ENCODE measurements at regions not wholly inside any gene's neighbourhood (a gene's known extent, or its start where the extent isn't known, plus 50 kb on each side); places are given as distances from the start of the nearest gene placed in this dataset.

DNA sequence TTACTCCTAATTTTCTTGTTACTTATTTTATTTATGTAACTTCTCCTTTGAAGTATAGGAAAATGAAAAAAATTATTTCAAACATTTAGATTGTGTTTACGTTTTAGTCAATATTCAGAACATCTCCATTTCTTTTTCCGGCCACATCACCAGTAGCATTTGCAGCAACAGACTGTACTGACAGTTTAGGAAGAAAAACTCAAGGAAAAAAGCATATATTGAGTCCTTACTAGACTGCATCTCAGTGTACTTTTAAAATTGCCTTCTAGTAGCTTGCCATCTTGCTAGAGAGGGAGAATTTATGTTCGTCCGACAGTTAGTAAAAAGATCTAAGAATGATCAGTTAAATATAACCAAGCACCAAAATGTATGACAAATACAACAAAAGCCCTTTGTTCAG is 625.0 kb upstream of the MIS18BP1 start:
- no peaks in the 10 kb centered on the region for H3K9me3 ChIP-seq (ENCODE audit: low read depth)
- 44 to 47% methylated on average over 4 of the region's 4 CpGs for WGBS, 2 experiments (ENCODE audit: low coverage in 1 of 2, low lambda C conversion rate in 2 of 2, missing lambda C conversion rate in 2 of 2)
- H3K9me2 ChIP-seq (ENCODE audit: insufficient read depth), result no peaks in the 10 kb centered on the region; the same call in 1 of the 2 replicates
- H3K79me2 ChIP-seq (ENCODE audit: insufficient read depth), result no peaks in the 10 kb centered on the region
- no peak overlapping the region for H2AFZ ChIP-seq
- H3F3A ChIP-seq (ENCODE audit: insufficient read depth), result no peaks in the 10 kb centered on the region
- no peaks in the 10 kb centered on the region for H4K20me1 ChIP-seq (ENCODE audit: insufficient read depth)
- no peak overlapping the region for H3K4me2 ChIP-seq (ENCODE audit: unreplicated experiment)
- H3K4me1 ChIP-seq (ENCODE audit: insufficient read depth), result no peaks in the 10 kb centered on the region
- no peaks in the 10 kb centered on the region for H3K27me3 ChIP-seq (replicated peaks; ENCODE audit: insufficient read depth)
- no peak overlapping the region for H3K27ac ChIP-seq
- in situ Hi-C loops (cut with MboI), result no loop called here
- no peak overlapping the region for H3K4me3 ChIP-seq
- no peaks in the 10 kb centered on the region for H3K36me3 ChIP-seq (ENCODE audit: low read depth)
- TF ChIP-seq EZH2 (IDR thresholded peaks at IDR 0.05; ENCODE audit: insufficient read depth, poor library complexity, severe bottlenecking) (no peak), EZH2phosphoT487 (IDR thresholded peaks at IDR 0.05; ENCODE audit: insufficient read depth, low read depth) (no peak)
- no peak for DNase-seq
- H3K9ac ChIP-seq, result no peak overlapping the region

- H3K9me2 ChIP-seq (ENCODE audit: insufficient read depth), result no peaks in the 10 kb centered on the region
- H3K4me3 ChIP-seq, result no peak overlapping the region
- DNase-seq, result no peak
- H4K20me1 ChIP-seq (ENCODE audit: insufficient read depth), result no peaks in the 10 kb centered on the region
- no peak overlapping the region for H3K27ac ChIP-seq
- no peaks in the 10 kb centered on the region for H3K79me2 ChIP-seq (ENCODE audit: insufficient read depth)
- no peak for TF ChIP-seq EZH2 (IDR thresholded peaks at IDR 0.05; ENCODE audit: insufficient read depth, poor library complexity, severe bottlenecking)
- TF ChIP-seq EZH2phosphoT487 (IDR thresholded peaks at IDR 0.05; ENCODE audit: insufficient read depth, low read depth), result no peak
- 17 to 36% methylated on average over 2 of the region's 2 CpGs for WGBS, 2 experiments (ENCODE audit: low coverage in 1 of 2, low lambda C conversion rate in 2 of 2, missing lambda C conversion rate in 2 of 2)
- in situ Hi-C loops (cut with MboI), result no loop called here
- no peak overlapping the region for H2AFZ ChIP-seq
- no peaks in the 10 kb centered on the region for H3K4me1 ChIP-seq (ENCODE audit: insufficient read depth)
- H3K27me3 ChIP-seq (replicated peaks; ENCODE audit: insufficient read depth), result no peaks in the 10 kb centered on the region
- no peak overlapping the region for H3K9ac ChIP-seq
- H3F3A ChIP-seq (ENCODE audit: insufficient read depth), result no peaks in the 10 kb centered on the region
- no peak overlapping the region for H3K4me2 ChIP-seq (ENCODE audit: unreplicated experiment)
- H3K36me3 ChIP-seq (ENCODE audit: low read depth), result no peaks in the 10 kb centered on the region
- no peaks in the 10 kb centered on the region for H3K9me3 ChIP-seq (ENCODE audit: low read depth)
These were observed 615.9 kb upstream of the MIS18BP1 start for GRCh38 chr14:45868863-45869262.

DNA sequence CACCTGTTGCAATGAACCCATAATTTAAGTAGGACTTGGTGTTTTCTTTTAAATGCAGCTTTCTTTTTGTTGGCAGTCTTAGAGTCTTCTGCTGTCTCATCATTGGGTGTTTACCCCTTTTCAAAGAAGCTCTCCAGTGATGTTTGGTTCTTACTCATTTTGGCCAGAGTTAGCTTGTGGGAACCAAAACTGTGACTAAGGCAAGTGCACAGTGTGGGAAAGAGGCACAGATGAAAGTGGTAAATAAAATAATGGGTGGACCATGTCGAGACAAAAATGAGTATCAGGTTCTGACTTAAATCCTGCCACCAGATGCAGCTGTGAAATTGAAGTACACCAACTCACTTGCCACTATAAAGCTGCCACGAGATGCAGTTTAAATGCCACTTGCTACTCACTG is 615.4 kb upstream of the MIS18BP1 start:
- no peak for DNase-seq
- Histone ChIP-seq H3K9me3 (ENCODE audit: low read depth) (no peaks in the 10 kb centered on the region), H3K27ac (no peak overlapping the region), H2AFZ (no peak overlapping the region), H3K36me3 (ENCODE audit: low read depth) (no peaks in the 10 kb centered on the region), H3K4me2 (ENCODE audit: unreplicated experiment) (no peak overlapping the region), H4K20me1 (ENCODE audit: insufficient read depth) (no peaks in the 10 kb centered on the region), H3K9me2 (ENCODE audit: insufficient read depth) (no peaks in the 10 kb centered on the region), H3K4me1 (ENCODE audit: insufficient read depth) (no peaks in the 10 kb centered on the region), H3K9ac (no peak overlapping the region), H3K79me2 (ENCODE audit: insufficient read depth) (no peaks in the 10 kb centered on the region), H3K27me3 (replicated peaks; ENCODE audit: insufficient read depth) (no peaks in the 10 kb centered on the region), H3F3A (ENCODE audit: insufficient read depth) (no peaks in the 10 kb centered on the region), H3K4me3 (no peak overlapping the region)
- 0 to 3% methylated on average over 2 of the region's 2 CpGs for WGBS, 2 experiments (ENCODE audit: low coverage in 1 of 2, low lambda C conversion rate in 2 of 2, missing lambda C conversion rate in 2 of 2)
- TF ChIP-seq EZH2 (IDR thresholded peaks at IDR 0.05; ENCODE audit: insufficient read depth, poor library complexity, severe bottlenecking) (no peak), EZH2phosphoT487 (IDR thresholded peaks at IDR 0.05; ENCODE audit: insufficient read depth, low read depth) (no peak)
- in situ Hi-C loops (cut with MboI), result no loop called here

GRCh38 chr14:45867046-45867894 is 614.3 kb upstream of the MIS18BP1 start:
- H3K9ac ChIP-seq, result no peak overlapping the region
- 29 to 32% methylated on average over 3 of the region's 3 CpGs for WGBS, 2 experiments (ENCODE audit: low coverage in 1 of 2, low lambda C conversion rate in 2 of 2, missing lambda C conversion rate in 2 of 2)
- no peak overlapping the region for H3K27ac ChIP-seq
- H4K20me1 ChIP-seq (ENCODE audit: insufficient read depth), result no peaks in the 10 kb centered on the region
- H3K9me2 ChIP-seq (ENCODE audit: insufficient read depth), result no peaks in the 10 kb centered on the region
- no peaks in the 10 kb centered on the region for H3K4me1 ChIP-seq (ENCODE audit: insufficient read depth)
- TF ChIP-seq EZH2 (IDR thresholded peaks at IDR 0.05; ENCODE audit: insufficient read depth, poor library complexity, severe bottlenecking) (no peak), EZH2phosphoT487 (IDR thresholded peaks at IDR 0.05; ENCODE audit: insufficient read depth, low read depth) (no peak)
- H3K9me3 ChIP-seq (ENCODE audit: low read depth), result no peaks in the 10 kb centered on the region
- in situ Hi-C loops (cut with MboI), result no loop called here
- no peak for DNase-seq
- no peaks in the 10 kb centered on the region for H3K79me2 ChIP-seq (ENCODE audit: insufficient read depth)
- no peaks in the 10 kb centered on the region for H3F3A ChIP-seq (ENCODE audit: insufficient read depth)
- no peak overlapping the region for H2AFZ ChIP-seq
- H3K36me3 ChIP-seq (ENCODE audit: low read depth), result no peaks in the 10 kb centered on the region
- no peaks in the 10 kb centered on the region for H3K27me3 ChIP-seq (replicated peaks; ENCODE audit: insufficient read depth)
- no peak overlapping the region for H3K4me2 ChIP-seq (ENCODE audit: unreplicated experiment)
- H3K4me3 ChIP-seq, result no peak overlapping the region
